ENCODE measurements at regions not wholly inside any gene's neighbourhood (a gene's known extent, or its start where the extent isn't known, plus 50 kb on each side); places are given as distances from the start of the nearest gene placed in this dataset.

DNA sequence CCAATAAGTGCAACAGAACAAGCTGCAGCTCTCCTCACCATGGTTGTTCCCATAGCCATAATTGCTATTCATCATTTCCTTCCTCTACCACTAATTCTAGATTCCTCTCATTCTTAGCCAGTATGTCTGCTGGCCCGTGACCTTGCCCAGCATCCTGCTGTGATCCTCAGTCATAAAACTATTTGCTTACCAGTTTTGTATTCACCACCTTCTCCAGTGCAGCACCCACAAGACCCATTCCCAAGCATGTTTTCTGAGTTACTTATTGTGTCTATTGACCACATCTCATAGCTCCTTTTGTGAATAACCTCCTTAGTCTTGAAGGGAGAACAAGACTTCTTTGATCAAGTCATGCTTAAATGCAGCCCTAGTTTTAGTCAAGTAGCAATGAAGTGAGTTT lies 488.0 kb upstream of the CTNND2 start:
- Histone ChIP-seq H3K27ac (ENCODE audit: low read depth, low read length) (no peak overlapping the region), H2AK5ac (ENCODE audit: low read depth, low read length) (no peak overlapping the region), H3K9ac (replicated peaks in 1 of 4; ENCODE audit: extremely low read depth in 1 of 4, low read depth in 3 of 4, low read length in 3 of 4) (no peak overlapping the region), H3K18ac (ENCODE audit: extremely low read depth, low read length) (no peak overlapping the region), H4K5ac (ENCODE audit: insufficient read length, low read depth, low read length) (no peak overlapping the region), H3K14ac (ENCODE audit: insufficient read length) (no peak overlapping the region), H2BK120ac (replicated peaks; ENCODE audit: low read depth, low read length) (no peak overlapping the region), H3K79me2 (ENCODE audit: control insufficient read depth in 1 of 2, insufficient read depth in 2 of 2, low read length in 2 of 2) (no peaks in the 10 kb centered on the region), H3K4me1 (replicated peaks in 1 of 4; ENCODE audit: control insufficient read depth in 3 of 4, insufficient read depth in 4 of 4, low read length in 3 of 4) (no peaks in the 10 kb centered on the region), H3K23me2 (ENCODE audit: low read depth, low read length) (no peaks in the 10 kb centered on the region), H3K4me2 (ENCODE audit: insufficient read depth in 1 of 2, low read depth in 2 of 2, low read length in 2 of 2) (no peak overlapping the region), H4K91ac (replicated peaks; ENCODE audit: insufficient read length, low read length) (no peak overlapping the region), H3K4ac (replicated peaks; ENCODE audit: insufficient read length, low read depth, low read length) (no peak overlapping the region), H2BK20ac (ENCODE audit: low read length) (no peak overlapping the region), H4K20me1 (replicated peaks in 1 of 2; ENCODE audit: control insufficient read depth in 1 of 2, insufficient read depth in 2 of 2, low read length in 2 of 2) (no peaks in the 10 kb centered on the region), H2BK5ac (ENCODE audit: low read depth, low read length) (no peak overlapping the region), H3K56ac (replicated peaks; ENCODE audit: insufficient read length, low read depth, low read length) (no peak overlapping the region), H3K79me1 (ENCODE audit: low read depth, low read length) (no peaks in the 10 kb centered on the region), H2BK12ac (ENCODE audit: low read depth, low read length) (no peak overlapping the region), H2AFZ (ENCODE audit: low read length) (no peak overlapping the region), H3K27me3 (replicated peaks in 1 of 4; ENCODE audit: control insufficient read depth in 3 of 4, extremely low read depth in 1 of 4, insufficient read depth in 3 of 4, low read length in 3 of 4) (no peaks in the 10 kb centered on the region), H4K8ac (ENCODE audit: extremely low read depth, insufficient read depth, low read length) (no peak overlapping the region), H3K9me3 (ENCODE audit: insufficient read depth in 2 of 2, low read depth in 1 of 2, low read length in 1 of 2) (no peaks in the 10 kb centered on the region), H3K36me3 (ENCODE audit: control insufficient read depth in 2 of 4, insufficient read depth in 4 of 4, low read length in 3 of 4) (no peaks in the 10 kb centered on the region), H3K23ac (ENCODE audit: insufficient read length) (no peak overlapping the region), H2BK15ac (ENCODE audit: low read length) (no peak overlapping the region), H3K4me3 (ENCODE audit: extremely low read depth in 1 of 4, insufficient read depth in 2 of 4, low read depth in 3 of 4, low read length in 4 of 4) (no peak overlapping the region)
- POLR2A ChIA-PET (ENCODE audit: partially characterized antibody) = no interaction called here
- CTCF ChIA-PET (ENCODE audit: partially characterized antibody) = no interaction called here
- DNase-seq (ENCODE audit: low read depth in 1 of 2, low spot score in 2 of 2) (no peak), FAIRE-seq (no peak)
- WGBS, 2 experiments (ENCODE audit: extremely low coverage in 1 of 2, insufficient coverage in 1 of 2, insufficient read length in 1 of 2, insufficient replicate concordance in 2 of 2, low coverage in 1 of 2, low lambda C conversion rate in 2 of 2, missing lambda C conversion rate in 1 of 2) = 93% methylated on average over 1 of the region's 1 CpG; no CpG with 5 or more reads in 1 of the 2 experiments
- TF ChIP-seq TCF12 (IDR thresholded peaks at IDR 0.05; ENCODE audit: low read depth, low read length) = no peak
- TF ChIP-seq RAD21 (IDR thresholded peaks at IDR 0.05 in 1 of 2, conservative IDR thresholded peaks at IDR 0.05 in 1 of 2; ENCODE audit: low read depth in 2 of 2, low read length in 2 of 2) = no peak
- TF ChIP-seq POLR2AphosphoS5 (IDR thresholded peaks at IDR 0.05; ENCODE audit: low read depth, low read length) = no peak
- TF ChIP-seq, protein P1, sequence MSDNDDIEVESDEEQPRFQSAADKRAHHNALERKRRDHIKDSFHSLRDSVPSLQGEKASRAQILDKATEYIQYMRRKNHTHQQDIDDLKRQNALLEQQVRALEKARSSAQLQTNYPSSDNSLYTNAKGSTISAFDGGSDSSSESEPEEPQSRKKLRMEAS (IDR thresholded peaks at IDR 0.05) = no peak
- TF ChIP-seq BACH1 (IDR thresholded peaks at IDR 0.05; ENCODE audit: low read length) = no peak
- TF ChIP-seq SIRT6 (IDR thresholded peaks at IDR 0.05; ENCODE audit: low read length) = no peak
- no peak for TF ChIP-seq HDAC6 (IDR thresholded peaks at IDR 0.05; ENCODE audit: low read depth, low read length)
- no peak for TF ChIP-seq TAF7 (optimal IDR thresholded peaks at IDR 0.05; ENCODE audit: borderline replicate concordance, low read depth, low read length)
- TF ChIP-seq KDM5A (IDR thresholded peaks at IDR 0.05; ENCODE audit: low read length) = no peak
- TF ChIP-seq TAF1 (IDR thresholded peaks at IDR 0.05; ENCODE audit: low read depth, low read length) = no peak
- TF ChIP-seq ASH2L (IDR thresholded peaks at IDR 0.05; ENCODE audit: low read length) = no peak
- no peak for TF ChIP-seq KDM4A (IDR thresholded peaks at IDR 0.05; ENCODE audit: low read depth, low read length, severe bottlenecking)
- no peak for TF ChIP-seq GABPA (IDR thresholded peaks at IDR 0.05; ENCODE audit: borderline replicate concordance, insufficient read depth, low read length)
- TF ChIP-seq, protein P2, sequence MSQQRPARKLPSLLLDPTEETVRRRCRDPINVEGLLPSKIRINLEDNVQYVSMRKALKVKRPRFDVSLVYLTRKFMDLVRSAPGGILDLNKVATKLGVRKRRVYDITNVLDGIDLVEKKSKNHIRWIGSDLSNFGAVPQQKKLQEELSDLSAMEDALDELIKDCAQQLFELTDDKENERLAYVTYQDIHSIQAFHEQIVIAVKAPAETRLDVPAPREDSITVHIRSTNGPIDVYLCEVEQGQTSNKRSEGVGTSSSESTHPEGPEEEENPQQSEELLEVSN (IDR thresholded peaks at IDR 0.05) = no peak
- no peak for TF ChIP-seq TEAD4 (IDR thresholded peaks at IDR 0.05; ENCODE audit: low read depth, low read length)
- no peak for TF ChIP-seq SIX5 (IDR thresholded peaks at IDR 0.05; ENCODE audit: low read depth, low read length)

Data from H1 (cell line).